C4-2B (cell line): ENCODE measurements at regions not wholly inside any gene's neighbourhood (a gene's known extent, or its start where the extent isn't known, plus 50 kb on each side); places are given as distances from the start of the nearest gene placed in this dataset.

ENCODE experiments used
- ZFX ChIP-seq: fragments of 450-650 bp; IDR thresholded peaks from 2 replicates; pipeline ENCODE4 v1.6.1; 2017
- TF ChIP-seq, protein P1 (sequence below): fragments of 450-650 bp; conservative IDR thresholded peaks from 2 replicates; pipeline ENCODE4 v1.5.1; 2017; ENCODE audit warnings: mild to moderate bottlenecking

DNA sequence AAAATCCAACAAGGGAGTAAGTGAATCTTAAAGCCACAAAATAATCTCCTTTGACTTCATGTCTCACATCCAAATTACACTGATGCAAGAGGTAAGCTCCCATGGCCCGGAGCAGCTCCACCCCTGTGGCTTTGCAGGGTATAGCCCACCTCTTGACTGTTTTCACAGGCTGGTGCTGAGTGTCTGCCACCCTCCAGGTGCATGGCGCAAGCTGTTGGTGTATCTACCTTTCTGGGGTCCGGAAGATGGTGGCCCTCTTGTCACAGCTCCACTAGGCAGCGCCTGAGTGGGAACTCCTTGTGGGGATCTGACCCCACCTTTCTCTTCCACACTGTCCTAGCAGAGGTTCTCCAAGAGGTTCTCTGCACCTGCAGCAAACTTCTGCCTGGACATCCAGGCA lies 1051.1 kb upstream of the CDH6 start:
- TF ChIP-seq, protein P1, sequence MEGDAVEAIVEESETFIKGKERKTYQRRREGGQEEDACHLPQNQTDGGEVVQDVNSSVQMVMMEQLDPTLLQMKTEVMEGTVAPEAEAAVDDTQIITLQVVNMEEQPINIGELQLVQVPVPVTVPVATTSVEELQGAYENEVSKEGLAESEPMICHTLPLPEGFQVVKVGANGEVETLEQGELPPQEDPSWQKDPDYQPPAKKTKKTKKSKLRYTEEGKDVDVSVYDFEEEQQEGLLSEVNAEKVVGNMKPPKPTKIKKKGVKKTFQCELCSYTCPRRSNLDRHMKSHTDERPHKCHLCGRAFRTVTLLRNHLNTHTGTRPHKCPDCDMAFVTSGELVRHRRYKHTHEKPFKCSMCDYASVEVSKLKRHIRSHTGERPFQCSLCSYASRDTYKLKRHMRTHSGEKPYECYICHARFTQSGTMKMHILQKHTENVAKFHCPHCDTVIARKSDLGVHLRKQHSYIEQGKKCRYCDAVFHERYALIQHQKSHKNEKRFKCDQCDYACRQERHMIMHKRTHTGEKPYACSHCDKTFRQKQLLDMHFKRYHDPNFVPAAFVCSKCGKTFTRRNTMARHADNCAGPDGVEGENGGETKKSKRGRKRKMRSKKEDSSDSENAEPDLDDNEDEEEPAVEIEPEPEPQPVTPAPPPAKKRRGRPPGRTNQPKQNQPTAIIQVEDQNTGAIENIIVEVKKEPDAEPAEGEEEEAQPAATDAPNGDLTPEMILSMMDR, result no peak
- no peak for TF ChIP-seq ZFX
